WTC11 (cell line): ENCODE measurements at regions not wholly inside any gene's neighbourhood (a gene's known extent, or its start where the extent isn't known, plus 50 kb on each side); places are given as distances from the start of the nearest gene placed in this dataset.
"Not testable (repeated sequence)": the region's sequence is repeated elsewhere in the genome, so short reads cannot be mapped to it uniquely, and the experiment has no call there.

Source experiments
- ATAC-seq: fragments of 200-7000 bp; cut with Tn5 transposase; 2 replicates; pipeline ENCODE4 v1.10.0; 2021; ENCODE audit warnings: mild to moderate bottlenecking, moderate library complexity
- CTCF ChIA-PET: fragments of 300-600 bp; sonication (Branson Sonifier 250); formaldehyde crosslinking; loops from one replicate; lab custom pipeline; 2021; ENCODE audit warnings: antibody characterized with exemption; lab: Charles Lee
- POLR2A ChIA-PET: fragments of 350-600 bp; sonication (Branson Sonifier 250); formaldehyde crosslinking; loops from one replicate; lab custom pipeline; 2021; ENCODE audit warnings: antibody characterized with exemption; lab: Charles Lee
- DNase-seq: peaks from one replicate; pipeline ENCODE4 v3.0.0; 2021; ENCODE audit warnings: low spot score
- H3K27ac Mint-ChIP-seq: 2 replicates; pipeline ENCODE4 v1.8.0; 2021; ENCODE audit warnings: mixed read lengths
- H3K27me3 Mint-ChIP-seq: 2 replicates; pipeline ENCODE4 v1.8.0; 2021; ENCODE audit warnings: low read depth, mild to moderate bottlenecking, moderate library complexity, mixed read lengths
- H3K36me3 Mint-ChIP-seq: 2 replicates; pipeline ENCODE4 v1.8.0; 2021; ENCODE audit warnings: mixed read lengths
- H3K4me1 Mint-ChIP-seq: 2 replicates; pipeline ENCODE4 v1.8.0; 2022; ENCODE audit warnings: mixed read lengths
- H3K4me3 Mint-ChIP-seq: 2 replicates; pipeline ENCODE4 v1.8.0; 2021; ENCODE audit warnings: mild to moderate bottlenecking, moderate library complexity, mixed read lengths
- H3K9me3 Mint-ChIP-seq: 2 replicates; pipeline ENCODE4 v1.8.0; 2021; ENCODE audit warnings: mixed read lengths
- ARID4B ChIP-seq: sonication (generic); formaldehyde crosslinking; IDR thresholded peaks from 2 replicates; pipeline ENCODE4 v1.8.0; 2023; ENCODE audit warnings: missing genetic modification reagents, mild to moderate bottlenecking, borderline replicate concordance
- ATF1 ChIP-seq: sonication (generic); formaldehyde crosslinking; IDR thresholded peaks from 2 replicates; pipeline ENCODE4 v1.8.1; 2023; ENCODE audit warnings: mild to moderate bottlenecking, moderate library complexity, missing genetic modification reagents
- CBFB ChIP-seq: sonication (generic); formaldehyde crosslinking; IDR thresholded peaks from 2 replicates; pipeline ENCODE4 v1.8.1; 2022; ENCODE audit warnings: mild to moderate bottlenecking, low read depth, missing genetic modification reagents
- ERG ChIP-seq: fragments of 250-450 bp; sonication (Bioruptor Pico); IDR thresholded peaks from 2 replicates; pipeline ENCODE4 v1.8.0; 2021; ENCODE audit warnings: mild to moderate bottlenecking
- ESRRA ChIP-seq: sonication (generic); formaldehyde crosslinking; IDR thresholded peaks from 2 replicates; pipeline ENCODE4 v1.8.1; 2022; ENCODE audit warnings: mild to moderate bottlenecking, missing genetic modification reagents, borderline replicate concordance
- GABPB1 ChIP-seq: sonication (generic); formaldehyde crosslinking; IDR thresholded peaks from 2 replicates; pipeline ENCODE4 v1.8.1; 2023; ENCODE audit warnings: mild to moderate bottlenecking, missing genetic modification reagents
- HMGA2 ChIP-seq: fragments of 250-450 bp; sonication (Bioruptor Pico); IDR thresholded peaks from 2 replicates; pipeline ENCODE4 v1.4.0; 2021; ENCODE audit warnings: mild to moderate bottlenecking, moderate library complexity
- NFYB ChIP-seq: sonication (generic); formaldehyde crosslinking; conservative IDR thresholded peaks from 2 replicates; pipeline ENCODE4 v1.8.0; 2022; ENCODE audit warnings: low read depth, missing genetic modification reagents
- OVOL2 ChIP-seq: fragments of 250-450 bp; sonication (Bioruptor Pico); IDR thresholded peaks from 2 replicates; pipeline ENCODE4 v1.9.0; 2021; ENCODE audit warnings: mild to moderate bottlenecking, borderline replicate concordance
- SMAD3 ChIP-seq: sonication (generic); formaldehyde crosslinking; IDR thresholded peaks from 2 replicates; pipeline ENCODE4 v1.8.0; 2022; ENCODE audit warnings: missing genetic modification reagents, mild to moderate bottlenecking, borderline replicate concordance
- USF1 ChIP-seq: sonication (generic); formaldehyde crosslinking; IDR thresholded peaks from 2 replicates; pipeline ENCODE4 v1.8.0; 2022; ENCODE audit warnings: mild to moderate bottlenecking, missing genetic modification reagents
- TF ChIP-seq, protein P1 (sequence below): sonication (generic); formaldehyde crosslinking; IDR thresholded peaks from 2 replicates; pipeline ENCODE4 v1.8.0; 2022; ENCODE audit warnings: mild to moderate bottlenecking, missing genetic modification reagents
- TF ChIP-seq, protein P2 (sequence below): fragments of 250-450 bp; sonication (Bioruptor Pico); IDR thresholded peaks from 2 replicates; pipeline ENCODE4 v1.9.0; 2021; ENCODE audit warnings: mild to moderate bottlenecking, borderline replicate concordance
- TF ChIP-seq, protein P3 (sequence below): sonication (generic); formaldehyde crosslinking; IDR thresholded peaks from 2 replicates; pipeline ENCODE4 v1.8.0; 2022; ENCODE audit warnings: mild to moderate bottlenecking, missing genetic modification reagents

DNA sequence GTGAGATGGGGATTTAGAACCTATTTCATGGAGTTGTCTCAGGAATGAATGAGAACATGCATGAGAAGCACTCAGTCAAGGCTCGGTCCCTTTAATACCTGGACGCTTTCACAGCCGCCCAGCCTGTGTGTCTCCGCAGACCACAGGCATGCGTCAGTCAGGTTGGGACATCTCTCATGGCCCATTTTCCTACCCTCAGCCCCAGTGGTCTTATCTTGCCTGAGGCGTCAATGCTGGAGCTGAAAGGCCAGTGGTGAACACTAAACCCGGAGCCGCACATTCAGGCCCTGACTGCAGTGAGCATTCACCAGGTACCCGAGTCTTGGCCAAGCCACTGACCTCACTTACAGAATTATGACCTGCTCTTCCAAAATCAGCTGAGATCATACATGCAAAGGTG lies 263.2 kb upstream of the RAB4A start (continued):
- TF ChIP-seq, protein P1, sequence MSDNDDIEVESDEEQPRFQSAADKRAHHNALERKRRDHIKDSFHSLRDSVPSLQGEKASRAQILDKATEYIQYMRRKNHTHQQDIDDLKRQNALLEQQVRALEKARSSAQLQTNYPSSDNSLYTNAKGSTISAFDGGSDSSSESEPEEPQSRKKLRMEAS (CRISPR knock-in tag), result no peak
- TF ChIP-seq, all 79 proteins: peak for 0

GRCh38 chr1:229008347-229008746 lies 262.6 kb upstream of the RAB4A start:
- H3K36me3 Mint-ChIP-seq, H3K4me1 Mint-ChIP-seq: not testable (repeated sequence)

GRCh38 chr1:229011022-229011421 lies 259.9 kb upstream of the RAB4A start:
- TF ChIP-seq ERG (CRISPR knock-in tag) (no peak), NFYB (no peak), SMAD3 (CRISPR knock-in tag) (no peak), ATF1 (no peak), HMGA2 (CRISPR knock-in tag) (no peak), ESRRA (CRISPR knock-in tag) (no peak), OVOL2 (CRISPR knock-in tag) (no peak), GABPB1 (CRISPR knock-in tag) (no peak), CBFB (CRISPR knock-in tag) (no peak), USF1 (CRISPR knock-in tag) (no peak), ARID4B (no peak)
- TF ChIP-seq, protein P2, sequence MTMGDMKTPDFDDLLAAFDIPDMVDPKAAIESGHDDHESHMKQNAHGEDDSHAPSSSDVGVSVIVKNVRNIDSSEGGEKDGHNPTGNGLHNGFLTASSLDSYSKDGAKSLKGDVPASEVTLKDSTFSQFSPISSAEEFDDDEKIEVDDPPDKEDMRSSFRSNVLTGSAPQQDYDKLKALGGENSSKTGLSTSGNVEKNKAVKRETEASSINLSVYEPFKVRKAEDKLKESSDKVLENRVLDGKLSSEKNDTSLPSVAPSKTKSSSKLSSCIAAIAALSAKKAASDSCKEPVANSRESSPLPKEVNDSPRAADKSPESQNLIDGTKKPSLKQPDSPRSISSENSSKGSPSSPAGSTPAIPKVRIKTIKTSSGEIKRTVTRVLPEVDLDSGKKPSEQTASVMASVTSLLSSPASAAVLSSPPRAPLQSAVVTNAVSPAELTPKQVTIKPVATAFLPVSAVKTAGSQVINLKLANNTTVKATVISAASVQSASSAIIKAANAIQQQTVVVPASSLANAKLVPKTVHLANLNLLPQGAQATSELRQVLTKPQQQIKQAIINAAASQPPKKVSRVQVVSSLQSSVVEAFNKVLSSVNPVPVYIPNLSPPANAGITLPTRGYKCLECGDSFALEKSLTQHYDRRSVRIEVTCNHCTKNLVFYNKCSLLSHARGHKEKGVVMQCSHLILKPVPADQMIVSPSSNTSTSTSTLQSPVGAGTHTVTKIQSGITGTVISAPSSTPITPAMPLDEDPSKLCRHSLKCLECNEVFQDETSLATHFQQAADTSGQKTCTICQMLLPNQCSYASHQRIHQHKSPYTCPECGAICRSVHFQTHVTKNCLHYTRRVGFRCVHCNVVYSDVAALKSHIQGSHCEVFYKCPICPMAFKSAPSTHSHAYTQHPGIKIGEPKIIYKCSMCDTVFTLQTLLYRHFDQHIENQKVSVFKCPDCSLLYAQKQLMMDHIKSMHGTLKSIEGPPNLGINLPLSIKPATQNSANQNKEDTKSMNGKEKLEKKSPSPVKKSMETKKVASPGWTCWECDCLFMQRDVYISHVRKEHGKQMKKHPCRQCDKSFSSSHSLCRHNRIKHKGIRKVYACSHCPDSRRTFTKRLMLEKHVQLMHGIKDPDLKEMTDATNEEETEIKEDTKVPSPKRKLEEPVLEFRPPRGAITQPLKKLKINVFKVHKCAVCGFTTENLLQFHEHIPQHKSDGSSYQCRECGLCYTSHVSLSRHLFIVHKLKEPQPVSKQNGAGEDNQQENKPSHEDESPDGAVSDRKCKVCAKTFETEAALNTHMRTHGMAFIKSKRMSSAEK (CRISPR knock-in tag), result no peak
- TF ChIP-seq, protein P3, sequence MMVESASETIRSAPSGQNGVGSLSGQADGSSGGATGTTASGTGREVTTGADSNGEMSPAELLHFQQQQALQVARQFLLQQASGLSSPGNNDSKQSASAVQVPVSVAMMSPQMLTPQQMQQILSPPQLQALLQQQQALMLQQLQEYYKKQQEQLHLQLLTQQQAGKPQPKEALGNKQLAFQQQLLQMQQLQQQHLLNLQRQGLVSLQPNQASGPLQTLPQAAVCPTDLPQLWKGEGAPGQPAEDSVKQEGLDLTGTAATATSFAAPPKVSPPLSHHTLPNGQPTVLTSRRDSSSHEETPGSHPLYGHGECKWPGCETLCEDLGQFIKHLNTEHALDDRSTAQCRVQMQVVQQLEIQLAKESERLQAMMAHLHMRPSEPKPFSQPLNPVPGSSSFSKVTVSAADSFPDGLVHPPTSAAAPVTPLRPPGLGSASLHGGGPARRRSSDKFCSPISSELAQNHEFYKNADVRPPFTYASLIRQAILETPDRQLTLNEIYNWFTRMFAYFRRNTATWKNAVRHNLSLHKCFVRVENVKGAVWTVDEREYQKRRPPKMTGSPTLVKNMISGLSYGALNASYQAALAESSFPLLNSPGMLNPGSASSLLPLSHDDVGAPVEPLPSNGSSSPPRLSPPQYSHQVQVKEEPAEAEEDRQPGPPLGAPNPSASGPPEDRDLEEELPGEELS (CRISPR knock-in tag), result no peak
- peaks cover 15% of the 10 kb centered on the region for H3K4me1 Mint-ChIP-seq
- no peak overlapping the region for H3K4me3 Mint-ChIP-seq
- ATAC-seq (no peak), DNase-seq (no peak)
- POLR2A ChIA-PET, result no interaction called here
- CTCF ChIA-PET, result no interaction called here
- H3K9me3 Mint-ChIP-seq, result no peaks in the 10 kb centered on the region
- no peaks in the 10 kb centered on the region for H3K27me3 Mint-ChIP-seq
- H3K27ac Mint-ChIP-seq, result no peak overlapping the region
- no peaks in the 10 kb centered on the region for H3K36me3 Mint-ChIP-seq

More at GRCh38 chr1:229008347-229008746, 262.6 kb upstream of the RAB4A start:
- H3K9me3 Mint-ChIP-seq, H3K27me3 Mint-ChIP-seq, POLR2A ChIA-PET, H3K27ac Mint-ChIP-seq, H3K4me3 Mint-ChIP-seq, DNase-seq, ATAC-seq: not testable (repeated sequence)
- CTCF ChIA-PET, result interaction anchor here (0.7 kb wide), 1 partner anchor 22 kb away, joined by 3 read pairs; no protein-coding TSS in a partner anchor
